ENCODE measurements at regions not wholly inside any gene's neighbourhood (a gene's known extent, or its start where the extent isn't known, plus 50 kb on each side); places are given as distances from the start of the nearest gene placed in this dataset.

DNA sequence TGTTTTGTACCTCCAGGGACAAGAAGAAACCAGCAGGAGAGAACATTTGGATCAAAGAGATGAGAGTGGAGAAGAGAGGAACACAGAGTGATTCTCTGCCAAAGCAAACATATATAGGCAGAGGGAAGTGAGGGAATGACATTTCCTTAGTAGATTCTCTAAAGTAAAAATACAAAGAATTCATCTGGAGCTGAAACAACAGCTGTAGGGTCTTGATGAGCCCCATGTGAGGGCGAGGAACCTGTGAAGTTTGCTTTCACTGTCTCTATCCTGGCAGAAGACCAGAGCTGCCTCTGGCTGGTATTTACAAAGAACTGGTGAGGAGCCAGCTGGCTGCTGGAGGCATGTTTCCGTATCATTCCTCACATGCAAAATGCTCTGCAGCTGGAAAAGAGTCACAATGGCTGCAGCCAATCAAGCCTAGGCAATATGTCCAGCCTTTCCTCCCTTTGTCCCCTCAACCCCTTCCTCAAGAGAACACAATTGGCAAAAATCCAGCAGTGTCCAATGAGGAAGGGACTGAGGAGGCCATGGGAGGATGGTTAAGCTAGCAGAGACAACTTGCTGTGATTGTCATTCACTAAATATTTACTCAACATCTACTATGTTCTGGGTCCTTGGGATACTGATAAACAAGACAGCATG, 122.5 kb downstream of the PHLDA1 start:
- peak in 37 of 58 donors; percentile 1 to 54 (median 12) for DNase-seq

DNA sequence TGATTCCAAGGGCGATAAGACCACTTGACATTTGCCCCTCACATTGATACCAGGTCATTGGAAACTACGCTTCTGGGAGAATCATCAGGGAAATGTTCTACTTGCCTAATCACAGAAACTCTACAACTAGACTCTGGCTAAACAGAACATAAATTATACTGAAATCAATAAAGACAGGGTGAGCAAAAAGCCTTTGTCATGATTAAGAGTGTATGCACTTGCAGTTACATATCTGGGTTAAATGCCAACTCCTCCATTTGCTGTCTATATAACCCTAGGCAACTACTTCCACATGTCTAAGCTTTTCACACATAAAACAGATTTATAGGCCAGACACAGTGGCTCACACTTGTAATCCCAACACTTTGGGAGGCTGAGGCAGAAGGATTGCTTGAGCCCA, 125.7 kb downstream of the PHLDA1 start:
- DNase-seq = no peak

DNA sequence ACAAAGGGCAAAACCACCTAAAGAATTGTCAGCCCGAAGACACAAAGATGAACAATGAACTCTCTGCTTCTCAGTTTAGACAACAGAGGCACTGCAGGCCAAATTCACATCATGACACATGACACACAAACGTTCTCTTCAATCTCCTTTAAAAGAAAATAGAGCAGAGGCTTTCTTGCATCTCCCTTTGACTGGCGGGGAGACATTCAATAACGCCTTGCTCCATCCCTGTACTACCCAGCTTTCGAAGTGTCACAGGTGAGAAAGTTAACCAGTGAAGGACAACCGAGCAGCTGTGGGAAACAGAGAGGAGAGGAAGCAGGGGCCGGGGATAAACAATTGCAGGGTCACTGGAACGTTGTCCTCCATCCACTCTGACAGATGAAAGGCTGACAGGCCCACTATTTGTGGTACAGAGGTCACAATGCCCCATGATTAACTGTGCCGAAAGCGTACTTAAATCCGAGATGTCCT, 130.8 kb downstream of the PHLDA1 start:
- no peak for DNase-seq

DNA sequence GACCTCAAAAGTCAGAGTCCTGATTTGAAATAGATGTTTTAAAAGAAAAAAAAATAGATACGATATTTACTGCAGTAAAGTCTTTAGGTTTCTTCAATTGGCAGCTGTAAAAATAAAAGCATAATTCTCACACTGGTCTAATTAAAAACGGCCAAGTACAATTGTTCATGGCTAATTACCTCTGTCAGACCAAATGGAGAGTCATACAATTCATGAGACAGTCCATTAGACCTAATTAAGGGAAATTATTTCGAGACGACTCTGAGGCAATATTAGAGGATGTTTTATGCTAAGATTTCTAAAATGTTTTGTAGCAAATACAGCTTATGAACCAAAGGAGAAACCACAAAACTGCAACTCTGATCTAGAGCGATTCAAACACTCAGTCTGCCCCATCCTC, 131.3 kb downstream of the PHLDA1 start:
- DNase-seq = no peak

DNA sequence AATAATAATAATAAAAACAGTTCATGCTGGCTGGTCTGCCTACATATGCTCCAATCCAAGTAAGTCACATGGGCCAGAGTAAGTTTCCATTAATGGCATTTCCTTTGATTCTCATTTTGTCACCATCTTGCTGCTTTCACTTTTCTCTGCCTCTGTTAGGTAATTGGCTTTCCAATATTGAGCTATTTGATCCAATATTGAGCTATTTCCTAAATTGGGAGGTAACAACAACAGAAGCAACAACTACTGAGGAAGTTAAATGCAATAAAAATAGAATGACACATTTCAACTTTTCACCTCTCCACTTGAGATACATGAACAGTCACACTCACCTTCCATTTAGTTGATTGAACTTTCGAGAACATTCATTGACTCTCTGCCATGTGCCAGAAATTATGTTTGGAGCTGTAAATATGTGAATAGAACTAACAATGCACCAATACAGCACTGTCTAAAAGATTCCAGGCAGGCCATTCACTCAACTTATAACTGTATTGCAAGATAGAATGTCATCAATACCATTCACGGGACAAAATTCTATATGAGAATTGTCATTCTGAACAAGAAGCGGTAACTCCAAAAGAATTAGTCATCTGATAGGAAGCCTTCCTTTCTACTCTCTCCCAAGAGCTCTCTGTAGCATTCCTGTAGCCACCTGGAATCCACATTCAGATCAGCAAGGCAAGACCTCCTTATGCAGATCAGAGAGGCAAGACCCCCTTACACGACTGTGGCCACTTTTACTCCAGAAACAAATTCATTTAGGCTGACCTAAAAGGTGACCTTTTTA, 136.4 kb downstream of the PHLDA1 start:
- DNase-seq = no peak

DNA sequence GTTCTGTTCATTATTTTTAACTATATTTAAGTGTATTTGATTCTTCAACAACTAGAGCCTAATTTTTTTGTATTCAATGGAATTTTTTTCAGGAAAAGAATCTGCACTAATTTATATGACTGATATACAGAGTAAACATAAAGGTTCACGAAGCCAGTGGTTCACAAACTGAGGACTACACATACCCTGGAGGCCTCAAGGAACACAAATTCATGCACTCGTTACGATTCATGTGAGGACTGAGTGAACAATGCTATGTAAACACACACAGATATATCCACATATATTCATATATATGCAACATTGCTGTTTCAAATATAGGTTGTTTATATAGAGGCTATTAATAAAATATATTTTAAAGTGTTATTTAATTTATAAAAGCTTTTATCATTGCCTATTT, 137.8 kb downstream of the PHLDA1 start:
- DNase-seq = no peak

DNA sequence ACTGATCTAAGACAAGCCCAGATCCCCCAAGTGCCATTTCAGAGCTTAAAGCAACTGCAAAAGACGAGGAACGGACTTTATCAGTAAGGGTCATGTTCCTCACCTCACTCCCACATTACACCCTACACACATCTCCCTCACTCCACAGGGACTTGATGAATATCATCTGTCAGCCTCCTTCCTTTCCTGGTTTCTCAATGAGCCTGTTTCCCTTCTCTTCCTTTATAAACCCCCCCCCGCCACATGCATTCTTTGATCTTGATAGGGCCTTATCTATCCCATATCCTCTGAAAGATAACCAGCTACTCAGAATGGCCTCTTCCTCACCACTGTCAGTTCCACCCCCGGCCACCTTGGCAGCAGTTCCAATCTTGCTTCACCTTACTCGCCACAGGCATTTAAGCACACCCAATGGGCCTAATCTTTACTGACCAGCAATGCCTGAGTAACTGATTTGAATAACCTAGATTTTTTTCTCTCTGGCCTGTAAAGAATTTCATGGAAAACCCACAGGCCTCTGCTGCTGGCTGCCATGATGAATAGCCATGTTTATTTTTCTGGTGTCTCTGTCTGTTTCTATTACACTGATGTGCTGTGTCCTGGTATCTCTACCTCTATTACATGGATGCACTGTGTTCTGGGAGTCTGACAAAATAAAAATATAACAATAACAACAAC, 138.7 kb downstream of the PHLDA1 start:
- no peak for DNase-seq

DNA sequence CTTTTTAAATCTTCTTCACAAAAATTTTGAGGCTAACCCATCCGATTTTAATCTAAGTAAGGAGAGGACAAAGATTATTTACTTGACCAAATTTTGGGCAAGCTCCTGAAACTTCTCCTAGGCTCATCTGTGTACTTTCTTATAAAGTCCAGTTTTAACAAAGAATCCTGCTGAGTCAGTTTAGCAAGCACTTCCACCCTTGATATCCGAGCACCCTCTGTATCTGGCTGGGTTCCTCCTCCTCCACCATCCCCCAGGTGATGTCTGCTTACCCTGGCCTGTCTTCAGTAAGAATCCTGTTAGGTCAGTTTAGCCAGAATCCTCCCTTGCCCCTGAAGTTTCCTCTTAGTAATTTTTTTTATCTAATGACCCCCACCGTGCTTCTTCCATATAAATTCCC, 140.5 kb downstream of the PHLDA1 start:
- DNase-seq = no peak

DNA sequence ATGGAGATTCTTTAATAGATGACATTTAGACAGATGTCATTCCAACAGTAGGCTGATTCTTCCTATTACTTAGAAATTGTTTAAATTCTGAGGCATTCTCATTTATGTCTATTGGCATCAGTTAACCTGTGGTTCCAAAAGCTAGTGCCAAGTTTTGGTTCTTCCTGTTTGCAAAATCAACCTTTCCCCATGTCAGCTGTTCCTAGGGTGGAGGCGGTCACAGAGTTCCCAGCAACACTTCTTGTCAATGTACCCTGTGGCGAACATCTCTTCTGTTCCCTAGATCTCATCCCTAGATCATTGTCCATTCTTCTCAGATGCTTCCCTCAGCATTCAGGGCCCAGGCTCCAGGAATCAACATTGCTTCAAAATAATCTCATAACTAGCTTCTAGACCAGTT, 140.9 kb downstream of the PHLDA1 start:
- DNase-seq = no peak

DNA sequence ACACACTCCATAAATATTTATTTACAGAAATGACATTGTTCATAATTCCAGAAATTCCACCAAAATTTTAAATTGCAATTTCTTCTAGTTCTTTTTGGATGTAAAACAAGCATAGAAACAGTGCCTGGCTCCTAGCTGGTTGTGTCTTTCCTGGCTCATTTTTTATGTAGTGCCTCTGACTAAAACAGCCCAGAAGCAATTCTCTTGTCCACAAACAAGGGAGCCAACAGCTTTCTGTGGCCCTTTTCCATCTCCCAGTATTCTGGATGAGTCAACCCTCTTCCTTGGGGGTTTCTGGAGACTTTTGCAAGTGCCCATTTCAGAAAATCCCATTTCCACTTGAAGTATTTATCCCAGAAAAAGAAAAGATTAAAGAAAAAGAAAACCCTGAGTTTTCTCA, 141.4 kb downstream of the PHLDA1 start:
- DNase-seq = peak in 2 of 58 donors; percentile 5 to 13

DNA sequence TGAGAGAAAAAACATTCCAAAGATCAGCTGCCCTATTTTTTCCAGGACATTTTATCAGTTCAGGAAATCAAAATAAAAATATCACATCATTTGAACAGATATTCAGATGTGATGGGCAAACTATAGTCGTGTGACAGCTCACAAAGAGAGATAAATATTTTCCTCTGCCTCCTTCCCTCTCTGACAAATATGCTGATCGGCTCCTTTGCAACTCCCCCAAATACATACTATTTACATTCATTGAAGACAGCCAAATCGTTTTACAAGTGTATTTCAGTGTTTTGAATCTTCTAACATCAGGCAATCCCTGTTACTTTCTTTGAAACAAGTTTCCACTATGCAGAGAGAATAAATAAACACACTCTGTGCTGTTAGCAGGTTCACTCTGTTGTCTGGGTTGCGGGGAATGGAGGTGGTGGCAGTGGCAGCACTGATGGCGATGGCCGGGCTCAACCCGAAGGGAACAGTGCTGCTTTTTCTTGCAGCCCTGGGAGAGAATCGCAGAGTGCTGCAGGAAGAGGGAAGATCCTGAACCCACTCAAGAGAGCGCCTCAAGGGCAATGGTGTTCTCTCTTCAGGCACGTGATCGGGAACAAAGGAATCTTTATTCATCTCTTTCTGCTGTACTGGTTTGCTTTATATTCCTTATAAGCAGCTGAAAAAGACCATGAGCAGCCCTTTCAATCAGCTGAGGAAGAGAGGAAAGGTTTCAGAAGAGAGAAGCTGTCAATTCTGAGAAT, 142.5 kb downstream of the PHLDA1 start:
- peak in 43 of 58 donors; percentile 6 to 62 (median 32) for DNase-seq

DNA sequence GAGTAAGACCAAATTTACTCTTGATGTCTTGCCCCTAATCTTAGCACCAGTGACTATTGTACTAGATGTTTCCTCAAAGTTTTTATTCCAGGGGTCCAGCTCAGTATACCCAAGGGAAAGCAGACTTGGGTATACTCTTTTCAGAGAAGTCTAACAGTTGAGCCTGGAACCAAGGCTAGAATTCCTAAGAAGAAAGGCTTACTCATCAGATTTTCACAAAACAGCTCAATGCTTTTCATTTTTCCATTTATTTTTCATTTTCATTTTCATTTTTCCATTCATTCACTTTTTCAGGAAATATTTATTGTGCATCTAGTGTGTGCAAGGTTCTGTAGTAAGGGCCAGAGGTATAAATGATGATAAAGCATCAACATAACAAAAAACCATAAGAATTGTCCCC, 143.2 kb downstream of the PHLDA1 start:
- DNase-seq = no peak

DNA sequence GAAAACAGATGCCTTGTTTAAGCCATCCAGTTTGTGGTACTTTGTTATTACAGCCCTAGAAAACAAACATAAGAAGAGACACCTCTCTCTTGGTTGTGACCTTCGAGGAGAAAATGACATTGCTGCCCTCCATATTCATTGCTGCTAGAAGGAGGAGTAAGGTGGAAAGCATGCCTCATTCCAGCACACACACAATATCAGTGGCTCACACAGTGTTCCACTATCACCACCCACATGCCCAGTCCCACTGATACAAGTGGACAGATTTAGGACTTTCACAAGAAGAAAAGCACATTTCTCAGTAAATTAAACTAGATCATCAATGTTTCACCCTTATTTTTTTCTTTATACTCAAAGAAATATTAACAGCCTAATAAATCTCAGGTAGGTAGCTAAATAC, 143.6 kb downstream of the PHLDA1 start:
- no peak for DNase-seq

DNA sequence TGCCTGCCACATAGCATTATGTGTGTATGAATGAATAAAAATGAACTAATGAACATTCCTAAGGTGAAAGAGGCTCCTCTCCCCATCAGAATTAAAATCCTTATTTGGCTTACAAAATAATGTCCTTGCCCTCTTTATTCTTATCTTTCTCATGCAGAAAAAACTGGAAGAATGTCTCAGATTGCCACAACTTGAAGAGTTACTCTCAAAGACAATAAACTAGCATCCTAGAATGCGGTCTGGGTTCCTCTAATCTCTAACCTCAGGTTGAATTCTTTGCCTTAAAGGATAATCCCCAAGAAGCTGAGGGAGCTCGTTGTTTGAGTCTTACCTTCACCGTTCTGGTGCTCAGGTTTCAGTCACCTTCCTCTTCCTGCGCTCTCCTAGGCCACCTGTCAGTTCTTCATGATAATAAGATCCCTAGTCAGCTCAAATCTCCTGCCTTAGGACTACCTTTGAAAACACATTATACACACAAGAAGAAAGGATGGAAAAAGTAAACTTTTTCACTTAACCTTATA, 147.1 kb downstream of the PHLDA1 start:
- no peak for DNase-seq

DNA sequence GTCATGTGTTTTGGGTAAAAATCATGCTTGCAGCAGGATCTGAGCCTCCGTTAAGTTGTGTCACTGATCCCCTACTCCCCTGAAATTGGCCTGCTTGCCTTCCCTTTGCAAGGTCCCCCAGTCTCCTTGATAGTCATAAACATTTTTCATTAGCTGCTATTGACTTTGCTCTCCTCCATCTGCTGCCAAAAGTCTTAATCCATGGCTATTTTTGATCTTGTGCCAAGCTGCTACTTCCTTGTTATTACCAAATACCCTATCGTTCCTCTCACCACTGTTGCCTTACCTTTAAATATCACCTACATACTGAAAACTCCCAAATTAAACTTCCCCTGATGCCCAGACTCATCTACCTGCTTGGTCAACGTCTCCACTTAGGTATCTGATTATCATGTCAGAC, 148.3 kb downstream of the PHLDA1 start:
- DNase-seq = no peak

DNA sequence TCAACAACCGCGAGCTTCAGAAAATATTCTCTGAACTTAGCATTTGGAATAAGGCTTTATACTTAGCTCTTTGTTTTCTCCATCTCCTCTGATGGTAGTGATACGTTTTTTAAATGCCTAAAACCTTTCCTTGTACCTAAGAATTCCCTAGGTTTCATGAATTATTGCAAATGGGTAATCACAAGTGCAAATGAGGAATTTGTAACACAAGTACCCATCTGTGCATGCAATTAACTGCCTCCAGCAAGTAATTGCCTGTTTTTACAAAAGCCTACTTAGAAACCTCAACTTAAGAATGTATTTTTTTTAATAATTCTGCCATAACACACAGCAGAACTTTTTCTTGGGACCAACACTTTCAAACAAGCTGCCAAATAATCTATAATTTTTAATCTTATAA, 149.2 kb downstream of the PHLDA1 start:
- DNase-seq = no peak

DNA sequence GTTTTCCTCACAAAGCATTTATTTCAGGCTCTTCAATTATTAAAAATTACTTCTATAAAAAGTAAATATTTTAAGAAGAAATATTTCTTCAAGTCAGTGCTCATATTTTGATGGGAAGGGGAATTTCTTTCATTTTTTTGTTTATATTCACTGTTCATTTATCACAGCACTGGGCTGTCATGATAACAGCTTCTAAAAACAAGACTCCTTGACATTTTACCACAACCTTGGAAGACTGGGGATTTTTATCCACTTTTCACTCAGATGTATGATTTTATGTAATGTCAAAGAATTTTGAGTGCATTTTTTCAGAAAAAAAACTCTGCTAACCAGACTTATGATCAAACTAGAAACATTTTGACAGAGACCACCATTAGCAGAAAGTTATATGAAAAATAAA, 149.7 kb downstream of the PHLDA1 start:
- DNase-seq = no peak

DNA sequence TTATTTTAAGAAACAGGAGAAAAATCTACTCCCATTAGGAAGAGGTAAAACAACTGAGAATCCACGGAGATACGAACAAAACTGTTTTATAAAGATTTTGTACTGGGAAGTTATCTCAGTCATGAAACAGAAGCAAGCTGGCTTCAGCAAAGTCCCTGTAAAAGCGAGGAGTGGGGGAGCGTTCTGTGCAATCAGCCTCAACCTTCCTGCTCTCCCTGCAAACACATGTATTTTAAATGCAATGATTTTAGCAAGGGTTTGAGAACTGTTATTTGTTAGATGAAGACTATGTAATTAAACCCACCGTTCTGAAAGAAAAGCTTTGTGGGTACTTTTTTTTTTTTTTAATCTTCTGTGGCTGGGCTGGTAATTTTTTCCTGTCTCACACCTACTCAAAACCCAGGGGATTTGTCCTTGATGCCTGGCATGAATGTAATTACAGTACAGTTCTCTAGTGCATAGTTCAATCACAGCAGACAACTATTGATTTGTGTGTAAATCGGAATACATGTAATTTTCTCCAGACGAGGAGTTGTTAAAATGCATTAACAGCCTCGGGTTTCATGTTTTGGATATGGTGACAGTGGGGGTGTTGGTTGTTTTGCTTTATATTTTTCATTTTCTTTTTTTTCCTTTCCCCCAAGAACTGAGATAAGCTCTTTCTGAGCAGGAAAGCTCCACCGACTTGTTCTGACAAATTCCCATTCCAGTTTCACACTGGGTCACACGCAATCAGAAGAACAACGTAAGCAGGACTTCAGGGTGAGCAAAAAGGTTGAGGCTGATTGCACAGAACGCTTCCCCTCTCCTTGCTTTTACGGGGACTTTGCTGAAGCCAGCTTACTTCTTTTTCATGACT, 153.6 kb downstream of the PHLDA1 start:
- DNase-seq = no peak

DNA sequence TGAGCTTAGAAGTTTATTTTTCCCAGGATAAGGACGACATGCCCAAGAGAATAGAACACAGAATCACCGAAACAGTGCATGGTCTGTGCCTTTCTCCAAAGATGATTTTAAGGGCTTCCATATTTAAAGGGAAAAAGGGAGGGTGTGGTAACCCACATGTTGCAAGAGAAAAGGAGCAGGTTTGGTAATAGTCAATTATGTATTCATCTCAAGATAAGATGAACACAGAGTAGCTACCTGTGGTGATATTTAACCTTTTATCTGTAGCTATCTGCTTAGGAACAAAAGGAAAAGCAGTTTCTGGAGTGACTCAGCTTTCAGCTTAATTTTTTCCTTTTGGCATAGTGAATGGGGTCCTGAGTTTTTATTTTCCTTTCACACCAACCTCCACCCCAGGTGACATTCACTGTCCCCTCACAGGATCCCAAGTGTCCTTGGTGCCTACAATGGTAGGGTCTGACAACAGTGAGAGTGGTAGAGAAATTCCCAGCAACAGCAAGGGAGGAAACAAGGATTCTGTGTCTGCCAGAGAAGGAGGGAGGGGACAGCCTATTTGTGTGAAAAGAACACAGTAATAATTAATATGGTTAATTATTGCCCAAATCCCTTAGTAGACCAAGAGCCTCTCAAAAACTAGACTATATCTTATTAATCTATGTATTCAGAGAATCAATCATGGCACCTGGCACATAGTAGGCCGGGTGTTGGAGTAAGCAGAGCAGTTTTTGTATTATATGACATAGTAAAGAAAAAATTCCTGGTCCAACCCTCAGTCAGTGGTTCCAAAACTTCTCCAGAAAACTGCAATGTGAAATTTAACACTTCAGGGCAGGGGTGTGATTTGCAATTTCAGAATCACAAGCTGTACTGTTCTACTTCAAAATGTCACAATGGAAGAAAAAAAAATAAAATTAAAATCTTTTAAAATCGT, 154.5 kb downstream of the PHLDA1 start:
- no peak for DNase-seq

All from anterior cingulate cortex (tissue), 58 donors.